Chondrocyte (in vitro differentiated cells): ENCODE measurements at regions not wholly inside any gene's neighbourhood (a gene's known extent, or its start where the extent isn't known, plus 50 kb on each side); places are given as distances from the start of the nearest gene placed in this dataset.

Source experiments
- DNase-seq: peaks from one replicate; pipeline ENCODE4 v3.0.0; 2021; ENCODE audit warnings: mixed read lengths, low spot score
- H3K27ac Mint-ChIP-seq: one replicate; pipeline ENCODE4 v1.8.0; 2021; ENCODE audit warnings: mild to moderate bottlenecking, moderate library complexity, mixed read lengths; ENCODE audit not compliant: unreplicated experiment
- H3K27me3 Mint-ChIP-seq: 2 replicates; pipeline ENCODE4 v1.8.0; 2021; ENCODE audit warnings: low read depth, mixed read lengths
- H3K36me3 Mint-ChIP-seq: 2 replicates; pipeline ENCODE4 v1.8.0; 2021; ENCODE audit warnings: low read depth, mixed read lengths
- H3K4me1 Mint-ChIP-seq: 2 replicates; pipeline ENCODE4 v1.8.0; 2021; ENCODE audit warnings: low read depth, mild to moderate bottlenecking, mixed read lengths
- H3K4me3 Mint-ChIP-seq: one replicate; pipeline ENCODE4 v1.8.0; 2021; ENCODE audit warnings: mild to moderate bottlenecking, moderate library complexity, mixed read lengths; ENCODE audit not compliant: unreplicated experiment
- H3K9me3 Mint-ChIP-seq: 2 replicates; pipeline ENCODE4 v1.8.0; 2021; ENCODE audit warnings: low read depth, mixed read lengths
- TF ChIP-seq, protein P1 (sequence below): fragments of 200-600 bp; sonication (generic); IDR thresholded peaks from 2 replicates; pipeline ENCODE4 v1.5.0; 2021; ENCODE audit warnings: antibody characterized with exemption, mild to moderate bottlenecking, moderate library complexity

DNA sequence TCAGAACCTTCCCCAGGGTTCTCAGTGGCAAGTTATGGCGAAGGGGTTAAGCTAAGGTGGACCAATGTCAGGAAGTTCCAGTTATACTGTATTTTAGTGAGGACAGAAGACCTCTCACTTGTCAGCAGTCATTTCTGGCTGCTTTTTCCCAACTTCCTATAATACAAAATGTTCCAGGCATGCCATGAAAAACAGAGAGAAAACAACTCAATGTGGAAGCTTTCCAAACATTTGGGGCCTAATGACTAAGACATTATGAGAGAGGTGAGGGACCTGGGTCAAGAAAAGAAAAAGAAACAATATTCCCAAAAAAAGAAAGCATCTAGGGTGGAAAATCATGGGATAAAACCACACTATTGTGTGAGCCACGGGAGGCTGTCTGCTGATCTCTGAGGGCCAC is 99.9 kb upstream of the MAP3K4 start:
- Mint-ChIP-seq H3K36me3 (no peaks in the 10 kb centered on the region), H3K4me1 (peaks cover 30% of the 10 kb centered on the region), H3K9me3 (peaks cover 2% of the 10 kb centered on the region), H3K4me3 (no peak overlapping the region), H3K27ac (peak overlapping the region; percentile 82), H3K27me3 (peaks cover 3% of the 10 kb centered on the region)
- DNase-seq: no peak
- TF ChIP-seq, protein P1, sequence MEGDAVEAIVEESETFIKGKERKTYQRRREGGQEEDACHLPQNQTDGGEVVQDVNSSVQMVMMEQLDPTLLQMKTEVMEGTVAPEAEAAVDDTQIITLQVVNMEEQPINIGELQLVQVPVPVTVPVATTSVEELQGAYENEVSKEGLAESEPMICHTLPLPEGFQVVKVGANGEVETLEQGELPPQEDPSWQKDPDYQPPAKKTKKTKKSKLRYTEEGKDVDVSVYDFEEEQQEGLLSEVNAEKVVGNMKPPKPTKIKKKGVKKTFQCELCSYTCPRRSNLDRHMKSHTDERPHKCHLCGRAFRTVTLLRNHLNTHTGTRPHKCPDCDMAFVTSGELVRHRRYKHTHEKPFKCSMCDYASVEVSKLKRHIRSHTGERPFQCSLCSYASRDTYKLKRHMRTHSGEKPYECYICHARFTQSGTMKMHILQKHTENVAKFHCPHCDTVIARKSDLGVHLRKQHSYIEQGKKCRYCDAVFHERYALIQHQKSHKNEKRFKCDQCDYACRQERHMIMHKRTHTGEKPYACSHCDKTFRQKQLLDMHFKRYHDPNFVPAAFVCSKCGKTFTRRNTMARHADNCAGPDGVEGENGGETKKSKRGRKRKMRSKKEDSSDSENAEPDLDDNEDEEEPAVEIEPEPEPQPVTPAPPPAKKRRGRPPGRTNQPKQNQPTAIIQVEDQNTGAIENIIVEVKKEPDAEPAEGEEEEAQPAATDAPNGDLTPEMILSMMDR: no peak

DNA sequence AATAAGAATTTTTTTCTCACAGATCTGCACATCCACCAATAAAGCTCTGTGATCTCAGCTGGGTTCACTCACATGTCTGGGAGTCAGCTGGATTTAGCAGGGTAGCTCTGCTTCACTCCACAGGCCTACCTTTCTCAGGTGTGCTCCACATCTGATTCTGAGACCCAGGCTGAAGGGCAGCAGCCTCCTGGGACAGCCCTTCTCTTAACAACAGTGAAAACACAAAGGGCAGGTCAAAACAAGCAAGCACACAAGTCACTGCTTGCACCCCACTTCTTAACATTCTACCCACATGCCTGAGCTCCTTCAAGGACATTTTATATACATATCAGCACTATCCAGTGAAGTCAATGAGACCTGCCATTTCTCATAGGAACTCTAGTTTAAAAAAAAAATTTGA is 96.0 kb upstream of the MAP3K4 start:
- no peak overlapping the region for H3K27ac Mint-ChIP-seq
- peaks cover 6% of the 10 kb centered on the region for H3K27me3 Mint-ChIP-seq
- no peaks in the 10 kb centered on the region for H3K36me3 Mint-ChIP-seq
- no peaks in the 10 kb centered on the region for H3K9me3 Mint-ChIP-seq
- peaks cover 21% of the 10 kb centered on the region for H3K4me1 Mint-ChIP-seq
- H3K4me3 Mint-ChIP-seq: no peak overlapping the region
- no peak for DNase-seq
- TF ChIP-seq, protein P1: no peak

DNA sequence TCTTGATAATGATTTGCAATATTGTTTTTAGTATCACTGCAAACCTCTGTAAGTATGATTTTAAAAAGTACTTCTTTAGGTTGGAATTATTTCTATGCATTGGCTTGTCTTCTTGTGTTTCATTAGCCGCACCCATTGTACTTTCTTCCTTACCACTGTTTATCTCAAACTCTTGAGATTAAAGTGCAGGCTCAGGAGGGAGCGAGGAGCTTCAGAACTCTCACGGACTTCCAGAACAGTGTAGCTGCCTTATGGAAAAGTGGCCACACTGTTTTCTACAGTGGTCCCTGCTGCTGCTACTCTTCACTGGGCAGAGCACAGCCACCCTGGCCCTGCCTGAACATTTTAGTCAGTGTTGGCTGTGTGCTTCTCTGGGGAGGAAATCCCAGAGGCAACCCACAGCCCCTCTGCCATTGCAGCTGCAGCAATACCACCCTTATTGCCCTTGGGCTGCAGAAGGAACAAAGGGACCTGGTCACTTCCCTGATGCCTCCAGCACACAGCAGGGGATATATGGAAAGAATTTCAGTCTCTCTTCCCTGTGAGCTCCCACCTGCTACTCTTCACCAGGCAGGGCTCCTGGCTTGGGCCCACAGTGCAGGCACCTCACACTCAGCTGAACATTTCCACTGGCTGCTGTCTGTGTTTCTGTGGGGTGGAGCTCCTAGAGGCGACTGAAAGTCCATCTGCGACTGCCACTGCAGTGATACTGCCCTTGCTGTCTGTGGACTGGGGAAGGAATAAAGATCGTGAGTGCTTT is 91.7 kb upstream of the MAP3K4 start:
- no peaks in the 10 kb centered on the region for H3K36me3 Mint-ChIP-seq

DNA sequence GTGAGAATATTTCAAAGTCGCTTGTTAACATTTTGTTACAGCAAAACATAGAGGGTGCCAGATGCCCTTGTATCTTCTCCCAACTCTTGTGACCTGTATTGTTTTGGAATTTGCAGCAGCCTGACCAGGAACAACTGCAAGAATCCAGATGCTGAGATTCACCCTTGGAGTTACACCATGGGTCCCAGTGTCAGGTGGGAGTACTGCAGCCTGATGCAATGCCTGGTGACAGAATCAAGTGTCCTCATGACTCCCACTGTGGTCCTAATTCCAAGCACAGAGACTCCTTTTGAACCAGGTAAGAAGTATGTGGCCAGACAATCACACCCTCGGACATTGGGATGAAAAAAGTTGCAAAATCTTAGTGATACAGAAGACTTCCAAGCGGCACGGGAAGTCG is 79.6 kb upstream of the MAP3K4 start:
- TF ChIP-seq, protein P1: no peak
- H3K9me3 Mint-ChIP-seq: peaks cover 24% of the 10 kb centered on the region
- H3K4me3 Mint-ChIP-seq: no peak overlapping the region
- peaks cover 7% of the 10 kb centered on the region for H3K27me3 Mint-ChIP-seq
- H3K27ac Mint-ChIP-seq: no peak overlapping the region
- no peaks in the 10 kb centered on the region for H3K4me1 Mint-ChIP-seq
- peaks cover 3% of the 10 kb centered on the region for H3K36me3 Mint-ChIP-seq
- no peak for DNase-seq

More for the DNA sequence above, 91.7 kb upstream of the MAP3K4 start:
- Mint-ChIP-seq H3K4me3 (no peak overlapping the region), H3K27ac (no peak overlapping the region), H3K4me1 (peaks cover 3% of the 10 kb centered on the region), H3K9me3 (peaks cover 3% of the 10 kb centered on the region), H3K27me3 (peaks cover 14% of the 10 kb centered on the region)
- DNase-seq: no peak
- TF ChIP-seq, protein P1: no peak

DNA sequence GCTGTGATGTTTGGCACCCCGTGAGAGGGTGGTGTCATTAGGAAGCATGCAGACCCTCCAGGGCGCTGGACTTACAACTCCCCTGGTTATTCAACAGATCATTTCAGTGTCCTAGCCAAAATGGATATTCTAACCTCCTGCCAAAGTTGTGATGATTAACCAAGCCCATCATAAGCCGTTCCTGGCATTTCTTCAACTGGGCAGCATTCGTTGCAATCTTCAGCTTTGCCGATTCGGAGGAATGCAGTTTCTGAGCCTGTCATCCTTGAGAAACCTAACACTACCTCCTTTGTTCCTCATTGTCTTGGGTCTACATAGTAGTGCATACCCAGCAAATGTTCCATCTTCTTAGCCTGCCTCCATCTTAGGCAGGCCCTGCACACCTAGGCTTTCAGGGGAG is 79.2 kb upstream of the MAP3K4 start:
- H3K36me3 Mint-ChIP-seq: peaks cover 3% of the 10 kb centered on the region
- H3K9me3 Mint-ChIP-seq: peaks cover 19% of the 10 kb centered on the region

More for the DNA sequence above, 79.2 kb upstream of the MAP3K4 start:
- no peaks in the 10 kb centered on the region for H3K4me1 Mint-ChIP-seq
- DNase-seq: no peak
- TF ChIP-seq, protein P1: no peak
- H3K4me3 Mint-ChIP-seq: no peak overlapping the region
- H3K27me3 Mint-ChIP-seq: peaks cover 7% of the 10 kb centered on the region
- no peak overlapping the region for H3K27ac Mint-ChIP-seq
